Stimulated activated naive CD8-positive, alpha-beta T cell treated with anti-CD3 and anti-CD28 coated beads, Interleukin-15, amount 100 ng/mL, for 72 hours (primary cell): ENCODE measurements at regions not wholly inside any gene's neighbourhood (a gene's known extent, or its start where the extent isn't known, plus 50 kb on each side); places are given as distances from the start of the nearest gene placed in this dataset.
"Not testable (repeated sequence)": the region's sequence is repeated elsewhere in the genome, so short reads cannot be mapped to it uniquely, and the experiment has no call there.

Source experiments
- ATAC-seq: fragments of 150-1000 bp; cut with Tn5 transposase; 2 replicates; pipeline ENCODE4 v1.10.0; 2021; ENCODE audit warnings: mild to moderate bottlenecking, moderate library complexity
- DNase-seq, 2 donors: peaks; one replicate each; pipeline ENCODE4 v3.0.0; 2021 to 2022
- H3K27ac Mint-ChIP-seq, 2 donors: one replicate each; pipeline ENCODE4 v1.8.0; 2022; ENCODE audit warnings: mild to moderate bottlenecking in 2 of 2, mixed read lengths in 2 of 2, moderate library complexity in 2 of 2
- H3K27me3 Mint-ChIP-seq: one replicate; pipeline ENCODE4 v1.8.0; 2022; ENCODE audit warnings: mixed read lengths
- H3K4me1 Mint-ChIP-seq: one replicate; pipeline ENCODE4 v1.8.0; 2022; ENCODE audit warnings: mild to moderate bottlenecking, mixed read lengths
- H3K4me3 Mint-ChIP-seq, 2 donors: one replicate each; pipeline ENCODE4 v1.8.0; 2022; ENCODE audit warnings: mild to moderate bottlenecking in 2 of 2, mixed read lengths in 2 of 2, moderate library complexity in 1 of 2
- H3K9me3 Mint-ChIP-seq, 2 donors: one replicate each; pipeline ENCODE4 v1.8.0; 2022; ENCODE audit warnings: mixed read lengths in 2 of 2

GRCh38 chr16:16586969-16587368 is 208.0 kb downstream of the NPIPA7 start:
- H3K9me3 Mint-ChIP-seq, H3K27ac Mint-ChIP-seq, H3K4me1 Mint-ChIP-seq, H3K27me3 Mint-ChIP-seq, DNase-seq, H3K4me3 Mint-ChIP-seq, ATAC-seq: not testable (repeated sequence)

DNA sequence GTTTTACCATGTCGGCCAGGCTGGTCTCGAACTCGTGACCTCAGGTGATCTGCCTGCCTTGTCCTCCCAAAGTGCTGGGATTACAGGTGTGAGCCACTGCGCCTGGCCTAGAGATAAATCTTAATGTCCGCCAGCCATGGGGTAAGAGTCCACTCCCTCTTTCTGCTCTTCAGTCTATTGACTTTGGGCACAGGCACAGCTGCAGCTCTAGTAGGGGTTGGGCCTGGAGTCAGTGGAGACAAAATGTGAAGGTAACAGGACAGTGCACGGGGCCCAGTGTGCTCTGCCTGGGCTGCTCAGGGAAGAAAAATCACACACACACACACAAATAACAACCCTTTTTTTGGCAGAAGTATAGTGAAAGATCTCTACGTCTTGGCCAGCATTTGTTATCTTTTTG is 209.5 kb downstream of the NPIPA7 start:
- not testable (repeated sequence) for ATAC-seq, H3K27me3 Mint-ChIP-seq, DNase-seq, H3K4me1 Mint-ChIP-seq, H3K4me3 Mint-ChIP-seq, H3K27ac Mint-ChIP-seq, H3K9me3 Mint-ChIP-seq

DNA sequence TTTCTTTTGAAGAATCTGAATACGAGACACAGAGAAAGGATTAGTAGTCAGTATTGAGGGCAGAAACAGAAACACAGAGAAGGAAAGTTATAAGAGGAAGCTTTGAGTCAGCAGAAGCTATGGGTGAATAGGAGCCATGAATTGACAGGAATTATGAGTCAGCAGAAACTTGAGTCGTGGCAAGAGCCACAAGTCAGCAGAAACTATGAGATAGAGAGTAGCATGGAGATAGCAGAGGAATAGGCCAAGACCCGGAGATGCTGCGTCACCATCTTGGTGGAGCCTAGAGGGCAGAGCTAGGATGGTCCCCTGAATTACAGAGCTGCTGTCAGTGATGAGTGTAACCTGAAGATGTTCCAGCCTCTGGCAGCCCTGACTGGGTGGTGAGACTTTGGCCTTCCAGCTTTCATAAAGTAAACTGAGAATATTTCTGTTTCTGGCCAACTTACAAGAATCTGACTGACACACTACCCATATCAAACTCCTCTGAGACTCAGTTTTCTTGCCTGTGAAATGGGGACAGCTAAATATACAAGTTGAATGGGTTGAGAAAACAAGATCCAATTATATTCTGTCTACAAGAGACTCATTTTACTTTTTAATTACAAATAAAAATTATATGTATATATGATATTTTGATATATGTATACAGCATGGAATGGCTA is 211.8 kb downstream of the NPIPA7 start:
- not testable (repeated sequence) for H3K4me3 Mint-ChIP-seq, H3K27ac Mint-ChIP-seq, DNase-seq, H3K9me3 Mint-ChIP-seq, ATAC-seq
- peaks cover 11% of the 10 kb centered on the region for H3K4me1 Mint-ChIP-seq
- H3K27me3 Mint-ChIP-seq: peaks cover 11% of the 10 kb centered on the region

DNA sequence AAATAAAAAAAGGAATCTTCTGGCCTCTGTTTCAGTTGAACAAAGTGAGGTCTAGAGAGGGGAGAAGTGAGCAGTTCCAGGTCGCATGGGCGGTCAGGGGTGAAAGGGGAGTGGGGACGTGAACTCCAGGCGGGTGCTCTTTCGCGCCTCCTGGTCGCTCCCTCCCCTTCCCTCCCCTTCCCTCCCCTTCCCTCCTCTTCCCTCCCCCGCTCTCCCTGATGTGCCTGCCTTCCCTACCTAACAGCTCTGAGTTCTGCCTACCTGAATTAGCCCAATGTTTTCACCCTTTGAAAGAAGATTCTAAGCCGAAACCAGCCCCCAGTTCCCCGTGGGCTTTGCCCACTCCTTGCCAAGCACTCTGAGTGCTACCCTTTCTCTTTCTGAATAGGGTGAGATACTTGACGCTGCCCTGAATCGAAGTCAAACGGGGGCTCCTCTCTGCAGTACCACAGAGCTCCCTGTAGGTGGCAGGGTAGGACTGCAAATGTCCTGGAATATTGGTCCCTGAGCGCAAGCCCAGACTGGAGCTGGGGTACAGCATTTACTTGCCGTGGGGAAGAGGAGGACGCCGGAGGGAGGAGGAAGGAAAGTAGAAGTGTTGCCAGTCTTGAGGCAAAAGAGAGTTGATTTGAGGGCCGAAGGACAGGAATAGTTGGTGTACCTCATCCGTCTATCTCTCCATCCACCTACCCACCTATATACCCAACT is 214.4 kb downstream of the NPIPA7 start:
- peak; percentile 57 to 59 for DNase-seq
- peaks cover 19% of the 10 kb centered on the region for H3K4me1 Mint-ChIP-seq

GRCh38 chr16:16595029-16595718 is 216.2 kb downstream of the NPIPA7 start:
- not testable (repeated sequence) for H3K9me3 Mint-ChIP-seq, H3K4me3 Mint-ChIP-seq, H3K27ac Mint-ChIP-seq, DNase-seq
- Mint-ChIP-seq H3K4me1 (peaks cover 19% of the 10 kb centered on the region), H3K27me3 (peaks cover 11% of the 10 kb centered on the region)
- peak; percentile 82 for ATAC-seq

More for the DNA sequence above, 214.4 kb downstream of the NPIPA7 start:
- H3K27me3 Mint-ChIP-seq: peaks cover 11% of the 10 kb centered on the region
- peak overlapping the region; percentile 79 to 89 for H3K27ac Mint-ChIP-seq
- H3K9me3 Mint-ChIP-seq, H3K4me3 Mint-ChIP-seq: not testable (repeated sequence)
- ATAC-seq: peak; percentile 70

- not testable (repeated sequence) for H3K9me3 Mint-ChIP-seq, H3K27ac Mint-ChIP-seq, H3K27me3 Mint-ChIP-seq, DNase-seq, ATAC-seq, H3K4me1 Mint-ChIP-seq, H3K4me3 Mint-ChIP-seq
Observed at GRCh38 chr16:16601239-16601638, 222.3 kb downstream of the NPIPA7 start.

GRCh38 chr16:16607401-16608082 is 228.6 kb downstream of the NPIPA7 start:
- H3K9me3 Mint-ChIP-seq, H3K27ac Mint-ChIP-seq, H3K4me3 Mint-ChIP-seq, DNase-seq, H3K27me3 Mint-ChIP-seq, H3K4me1 Mint-ChIP-seq, ATAC-seq: not testable (repeated sequence)

DNA sequence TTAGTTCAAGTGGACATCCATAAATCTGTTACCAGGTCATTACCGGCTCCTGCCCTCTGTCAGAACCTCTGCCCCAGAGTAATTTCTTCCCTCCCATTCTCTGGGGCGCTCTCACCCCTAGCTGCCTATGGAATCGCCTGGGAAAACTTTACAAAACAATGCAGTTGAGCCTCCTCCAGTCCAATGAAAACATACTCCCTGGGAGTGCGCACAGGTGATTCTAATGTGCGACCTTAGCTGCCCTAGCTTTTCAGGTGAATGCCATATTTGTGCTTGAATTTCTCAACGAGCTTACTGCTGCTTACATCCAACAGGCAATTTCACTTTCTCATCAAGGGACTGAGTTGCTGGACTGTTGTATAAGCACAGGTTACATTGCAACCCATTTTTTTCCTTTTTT is 230.7 kb downstream of the NPIPA7 start:
- not testable (repeated sequence) for H3K4me3 Mint-ChIP-seq, H3K27ac Mint-ChIP-seq, H3K27me3 Mint-ChIP-seq, H3K9me3 Mint-ChIP-seq, H3K4me1 Mint-ChIP-seq, DNase-seq, ATAC-seq

GRCh38 chr16:16610389-16610967 is 231.5 kb downstream of the NPIPA7 start:
- DNase-seq, H3K27ac Mint-ChIP-seq, H3K4me1 Mint-ChIP-seq, H3K4me3 Mint-ChIP-seq, H3K27me3 Mint-ChIP-seq, H3K9me3 Mint-ChIP-seq, ATAC-seq: not testable (repeated sequence)

GRCh38 chr16:16613212-16613611 is 234.3 kb downstream of the NPIPA7 start:
- H3K27ac Mint-ChIP-seq: not testable (repeated sequence)

GRCh38 chr16:16614484-16614883 is 235.5 kb downstream of the NPIPA7 start:
- H3K27me3 Mint-ChIP-seq, H3K4me1 Mint-ChIP-seq: not testable (repeated sequence)

More at GRCh38 chr16:16613212-16613611, 234.3 kb downstream of the NPIPA7 start:
- not testable (repeated sequence) for H3K27me3 Mint-ChIP-seq, H3K9me3 Mint-ChIP-seq, H3K4me3 Mint-ChIP-seq, ATAC-seq, H3K4me1 Mint-ChIP-seq, DNase-seq

GRCh38 chr16:16618963-16619465 is 240.1 kb downstream of the NPIPA7 start:
- not testable (repeated sequence) for ATAC-seq, DNase-seq, H3K27me3 Mint-ChIP-seq, H3K4me3 Mint-ChIP-seq, H3K27ac Mint-ChIP-seq, H3K4me1 Mint-ChIP-seq, H3K9me3 Mint-ChIP-seq

More at GRCh38 chr16:16614484-16614883, 235.5 kb downstream of the NPIPA7 start:
- not testable (repeated sequence) for H3K27ac Mint-ChIP-seq, ATAC-seq, DNase-seq, H3K4me3 Mint-ChIP-seq, H3K9me3 Mint-ChIP-seq

- not testable (repeated sequence) for H3K4me3 Mint-ChIP-seq, H3K9me3 Mint-ChIP-seq, DNase-seq, H3K27me3 Mint-ChIP-seq, H3K4me1 Mint-ChIP-seq, H3K27ac Mint-ChIP-seq, ATAC-seq
Observed at GRCh38 chr16:16624367-16624766, 245.4 kb downstream of the NPIPA7 start.

GRCh38 chr16:16625140-16625539 is 246.2 kb downstream of the NPIPA7 start:
- H3K9me3 Mint-ChIP-seq, H3K4me1 Mint-ChIP-seq, DNase-seq, ATAC-seq, H3K27me3 Mint-ChIP-seq, H3K27ac Mint-ChIP-seq, H3K4me3 Mint-ChIP-seq: not testable (repeated sequence)

- not testable (repeated sequence) for ATAC-seq, H3K27me3 Mint-ChIP-seq, H3K4me3 Mint-ChIP-seq, DNase-seq, H3K4me1 Mint-ChIP-seq, H3K9me3 Mint-ChIP-seq
- peak overlapping the region in 1 of 2 donors; percentile 81 for H3K27ac Mint-ChIP-seq
Observed at GRCh38 chr16:16627865-16628264, 248.9 kb downstream of the NPIPA7 start.
